AG10803 (cell line): ENCODE measurements at regions not wholly inside any gene's neighbourhood (a gene's known extent, or its start where the extent isn't known, plus 50 kb on each side); places are given as distances from the start of the nearest gene placed in this dataset.

ENCODE experiments used
- DNase-seq: peaks from one replicate; pipeline ENCODE4 v3.0.0; 2010; ENCODE audit warnings: low read depth
- H3K4me3 ChIP-seq: 2 replicates; pipeline ENCODE4 v1.5.1; 2011; ENCODE audit warnings: mild to moderate bottlenecking, low read length, control low read depth
- TF ChIP-seq, protein P1 (sequence below): conservative IDR thresholded peaks from 2 replicates; pipeline ENCODE4 v1.5.1; 2011; ENCODE audit warnings: mild to moderate bottlenecking, low read length, control low read depth, inconsistent platforms

DNA sequence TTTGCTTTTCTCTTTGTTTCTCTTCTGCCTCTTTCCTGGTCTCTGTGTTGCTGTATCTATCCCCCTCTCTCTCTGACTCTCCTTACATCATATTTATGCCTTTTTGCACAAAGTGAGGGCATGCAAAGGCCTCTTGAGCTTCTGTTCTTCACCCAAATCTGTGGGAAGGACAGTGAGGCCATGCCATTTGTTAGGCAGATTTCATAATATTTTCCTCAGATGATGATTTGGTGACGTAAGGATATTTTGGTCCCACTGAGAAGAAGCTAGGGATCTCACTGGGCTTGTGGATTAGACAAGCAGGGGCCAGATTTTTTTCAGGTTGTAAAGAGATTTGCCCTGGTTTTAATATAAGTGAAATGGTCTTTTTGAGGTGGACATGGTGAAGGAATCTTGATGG lies 249.4 kb upstream of the USP24 start:
- TF ChIP-seq, protein P1, sequence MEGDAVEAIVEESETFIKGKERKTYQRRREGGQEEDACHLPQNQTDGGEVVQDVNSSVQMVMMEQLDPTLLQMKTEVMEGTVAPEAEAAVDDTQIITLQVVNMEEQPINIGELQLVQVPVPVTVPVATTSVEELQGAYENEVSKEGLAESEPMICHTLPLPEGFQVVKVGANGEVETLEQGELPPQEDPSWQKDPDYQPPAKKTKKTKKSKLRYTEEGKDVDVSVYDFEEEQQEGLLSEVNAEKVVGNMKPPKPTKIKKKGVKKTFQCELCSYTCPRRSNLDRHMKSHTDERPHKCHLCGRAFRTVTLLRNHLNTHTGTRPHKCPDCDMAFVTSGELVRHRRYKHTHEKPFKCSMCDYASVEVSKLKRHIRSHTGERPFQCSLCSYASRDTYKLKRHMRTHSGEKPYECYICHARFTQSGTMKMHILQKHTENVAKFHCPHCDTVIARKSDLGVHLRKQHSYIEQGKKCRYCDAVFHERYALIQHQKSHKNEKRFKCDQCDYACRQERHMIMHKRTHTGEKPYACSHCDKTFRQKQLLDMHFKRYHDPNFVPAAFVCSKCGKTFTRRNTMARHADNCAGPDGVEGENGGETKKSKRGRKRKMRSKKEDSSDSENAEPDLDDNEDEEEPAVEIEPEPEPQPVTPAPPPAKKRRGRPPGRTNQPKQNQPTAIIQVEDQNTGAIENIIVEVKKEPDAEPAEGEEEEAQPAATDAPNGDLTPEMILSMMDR = no peak
- H3K4me3 ChIP-seq = no peak overlapping the region
- no peak for DNase-seq

DNA sequence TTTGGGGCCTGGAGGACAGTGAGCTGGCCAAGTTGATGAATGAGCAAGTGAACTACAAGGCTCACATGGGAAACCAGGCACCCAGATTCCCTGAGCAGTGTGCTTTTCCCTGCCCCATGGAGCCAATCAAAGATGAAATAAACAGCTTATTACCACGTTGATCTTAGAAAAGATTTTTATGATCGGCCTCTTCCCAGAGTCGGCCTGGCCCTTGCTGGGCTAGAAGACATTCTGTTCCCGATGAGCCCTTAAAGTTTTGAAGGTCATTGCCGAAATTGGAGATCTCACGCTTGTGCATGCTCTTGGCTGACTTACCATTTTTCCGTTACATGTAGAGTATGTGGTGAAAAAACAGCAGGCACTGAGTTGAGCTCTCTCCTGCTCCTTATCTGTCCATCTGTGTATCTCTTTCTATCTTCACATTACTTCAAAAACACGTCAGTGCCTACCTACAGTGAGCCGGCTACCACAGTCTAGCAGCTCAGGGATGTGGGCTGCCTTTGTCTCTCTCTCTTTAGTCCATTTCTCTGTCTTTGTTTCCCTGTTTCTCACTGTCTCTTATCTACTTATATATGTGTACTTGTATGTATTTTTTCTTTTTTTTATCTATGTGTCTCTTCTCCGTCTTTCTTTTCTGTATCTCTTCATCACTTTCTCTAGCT lies 248.8 kb upstream of the USP24 start:
- TF ChIP-seq, protein P1 = no peak

DNA sequence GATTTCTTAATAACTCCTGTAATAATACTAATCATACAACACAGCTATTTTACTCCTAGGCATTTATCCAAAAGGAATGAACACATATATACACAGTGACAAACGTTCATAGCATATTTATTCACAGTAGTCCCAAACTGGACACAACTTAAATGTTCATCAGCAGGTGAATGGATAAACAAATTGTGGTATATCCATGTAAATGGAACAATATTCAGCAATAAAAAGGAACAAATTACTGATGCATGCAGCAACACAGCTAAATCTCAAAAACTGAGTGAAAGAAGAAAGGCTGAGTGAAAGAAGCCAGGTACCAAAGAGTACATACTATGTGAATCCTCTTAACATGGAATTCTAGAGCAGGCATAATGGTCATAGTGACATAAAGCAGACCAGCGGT lies 242.7 kb upstream of the USP24 start:
- H3K4me3 ChIP-seq = no peak overlapping the region
- TF ChIP-seq, protein P1 = no peak
- DNase-seq = no peak

More for the DNA sequence above, 248.8 kb upstream of the USP24 start:
- DNase-seq = no peak
- no peak overlapping the region for H3K4me3 ChIP-seq

DNA sequence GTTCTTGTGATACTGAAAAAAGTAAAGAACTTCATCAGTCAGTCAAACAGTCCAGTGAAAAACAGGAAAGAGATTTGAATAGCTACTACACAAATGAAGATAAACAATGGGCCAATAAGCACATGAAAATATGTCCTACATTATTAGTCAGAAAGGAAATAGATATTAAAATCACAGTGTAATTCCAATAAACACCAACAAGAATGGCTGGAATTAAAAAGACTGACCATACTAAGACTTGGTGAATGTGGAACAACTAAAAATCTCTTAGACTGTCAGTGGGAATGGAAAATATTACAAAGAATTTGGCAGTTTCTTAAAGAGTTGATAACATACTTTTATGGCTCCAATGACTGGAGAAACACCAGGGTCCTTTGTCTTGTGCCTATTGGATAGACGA lies 241.8 kb upstream of the USP24 start:
- no peak for DNase-seq
- TF ChIP-seq, protein P1 = no peak
- H3K4me3 ChIP-seq = no peak overlapping the region

DNA sequence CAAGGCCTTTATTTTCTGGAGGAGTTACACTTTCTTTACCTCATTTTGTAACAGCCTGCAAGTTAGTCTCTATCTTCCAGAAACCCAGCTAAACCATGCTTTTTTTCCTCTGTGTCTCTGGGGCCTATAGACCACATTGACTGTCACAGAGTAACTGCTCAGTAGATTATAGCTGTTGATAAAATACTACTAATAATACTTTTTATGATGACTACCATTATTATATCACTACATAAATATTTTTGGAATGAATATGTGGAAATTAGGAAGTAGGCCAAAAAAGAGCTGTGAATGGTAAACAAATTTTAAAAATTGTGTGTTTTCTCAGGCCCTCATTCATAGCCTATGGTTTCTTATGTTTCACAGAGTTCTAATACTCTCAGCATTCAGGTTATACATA lies 233.1 kb upstream of the USP24 start:
- peak; percentile 27 for DNase-seq

DNA sequence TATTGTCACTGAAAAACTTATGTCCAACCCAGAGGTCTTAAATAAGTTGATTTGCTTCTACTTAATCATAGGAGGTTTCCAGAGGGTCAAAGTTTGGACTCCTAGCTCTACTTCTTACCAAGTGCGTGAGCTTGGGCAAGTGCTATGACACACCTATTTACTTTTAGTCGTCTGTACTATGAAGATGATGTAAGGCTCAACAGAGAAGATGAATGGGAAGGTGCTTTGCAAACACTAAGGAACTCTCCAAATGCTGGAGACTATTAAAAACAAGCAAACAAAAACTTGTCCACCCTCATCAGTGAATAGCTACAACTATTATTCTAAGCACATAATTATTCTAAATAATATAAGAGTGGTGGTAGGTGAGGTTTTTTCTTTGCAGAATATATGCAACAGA lies 232.3 kb upstream of the USP24 start:
- TF ChIP-seq, protein P1 = no peak
- no peak overlapping the region for H3K4me3 ChIP-seq
- DNase-seq = no peak

More for the DNA sequence above, 233.1 kb upstream of the USP24 start:
- no peak overlapping the region for H3K4me3 ChIP-seq
- TF ChIP-seq, protein P1 = no peak

DNA sequence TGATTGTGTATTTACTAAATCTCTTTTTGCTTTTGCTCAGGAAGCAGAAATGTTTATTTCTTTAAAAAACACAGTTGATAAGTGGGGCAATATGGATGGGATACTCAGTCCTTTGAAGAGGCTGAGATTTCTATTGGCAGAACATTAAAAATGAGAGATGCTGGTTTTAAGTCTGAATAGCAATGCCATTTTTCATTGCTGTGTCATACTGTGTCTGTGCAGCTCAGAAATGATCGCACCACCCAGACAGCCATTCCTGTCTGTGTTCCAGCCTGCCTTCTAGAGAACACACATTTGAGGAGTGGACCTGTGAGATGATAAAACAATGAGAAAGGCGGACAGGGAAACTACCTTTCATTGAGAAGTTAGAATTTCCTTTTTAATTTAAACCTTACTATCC lies 231.2 kb upstream of the USP24 start:
- TF ChIP-seq, protein P1 = no peak
- peak; percentile 65 for DNase-seq
- no peak overlapping the region for H3K4me3 ChIP-seq
